GM20000 (cell line): ENCODE measurements at regions not wholly inside any gene's neighbourhood (a gene's known extent, or its start where the extent isn't known, plus 50 kb on each side); places are given as distances from the start of the nearest gene placed in this dataset.

Experiments used
- DNase-seq: peaks from one replicate; pipeline ENCODE4 v3.0.0; 2012; ENCODE audit warnings: low spot score
- CTCF ChIP-seq: IDR thresholded peaks from 2 replicates; pipeline ENCODE4 v1.5.1; 2012; ENCODE audit warnings: mild to moderate bottlenecking, control low read depth; ENCODE audit errors: extremely low read depth, missing control alignments

- TF ChIP-seq CTCF, result no peak
- no peak for DNase-seq
Observed at GRCh38 chr2:216911886-216912285, 52.0 kb upstream of the TNP1 start.

- no peak for DNase-seq
- no peak for TF ChIP-seq CTCF
Observed at GRCh38 chr2:216911008-216911407, 51.1 kb upstream of the TNP1 start.

- no peak for TF ChIP-seq CTCF
- DNase-seq, result no peak
Observed at GRCh38 chr2:216909541-216910210, 49.8 kb upstream of the TNP1 start.
